ENCODE measurements at regions not wholly inside any gene's neighbourhood (a gene's known extent, or its start where the extent isn't known, plus 50 kb on each side); places are given as distances from the start of the nearest gene placed in this dataset.

- Histone ChIP-seq H3K4me1 (ENCODE audit: insufficient read depth, low read length, poor library complexity, severe bottlenecking) (no peaks in the 10 kb centered on the region), H3K36me3 (ENCODE audit: insufficient read depth, low read length) (no peaks in the 10 kb centered on the region), H3F3A (ENCODE audit: low read depth) (no peaks in the 10 kb centered on the region), H2AFZ (ENCODE audit: low read length) (no peak overlapping the region), H3K27me3 (ENCODE audit: insufficient read depth, low read length, poor library complexity, severe bottlenecking) (no peaks in the 10 kb centered on the region), H3K4me2 (ENCODE audit: low read depth, low read length, poor library complexity, severe bottlenecking) (no peak overlapping the region), H3K9me3 (ENCODE audit: insufficient read depth, low read depth, low read length) (no peaks in the 10 kb centered on the region), H3K9ac (ENCODE audit: low read depth, low read length, poor library complexity, severe bottlenecking) (no peak overlapping the region), H3K9me2 (replicated peaks; ENCODE audit: low read depth, low read length) (no peaks in the 10 kb centered on the region), H4K20me1 (ENCODE audit: insufficient read depth, low read length, poor library complexity, severe bottlenecking) (no peaks in the 10 kb centered on the region), H3K4me3 (ENCODE audit: low read length, poor library complexity, severe bottlenecking) (no peak overlapping the region), H3K79me2 (ENCODE audit: insufficient read depth, low read length) (no peaks in the 10 kb centered on the region)
- TF ChIP-seq EZH2phosphoT487 (IDR thresholded peaks at IDR 0.05; ENCODE audit: borderline replicate concordance) (no peak), CTCF (conservative IDR thresholded peaks at IDR 0.05; ENCODE audit: low read length) (no peak)
Measured at GRCh38 chrX:42090395-42090794, 167.0 kb upstream of the CASK start.

- no peaks in the 10 kb centered on the region for H3K4me1 ChIP-seq (ENCODE audit: insufficient read depth, low read length, poor library complexity, severe bottlenecking)
- no peak overlapping the region for H3K9ac ChIP-seq (ENCODE audit: low read depth, low read length, poor library complexity, severe bottlenecking)
- H2AFZ ChIP-seq (ENCODE audit: low read length): no peak overlapping the region
- H4K20me1 ChIP-seq (ENCODE audit: insufficient read depth, low read length, poor library complexity, severe bottlenecking): no peaks in the 10 kb centered on the region
- no peak overlapping the region for H3K4me3 ChIP-seq (ENCODE audit: low read length, poor library complexity, severe bottlenecking)
- H3K79me2 ChIP-seq (ENCODE audit: insufficient read depth, low read length): no peaks in the 10 kb centered on the region
- no peaks in the 10 kb centered on the region for H3K9me3 ChIP-seq (ENCODE audit: insufficient read depth, low read depth, low read length)
- H3K36me3 ChIP-seq (ENCODE audit: insufficient read depth, low read length): no peaks in the 10 kb centered on the region
- H3K4me2 ChIP-seq (ENCODE audit: low read depth, low read length, poor library complexity, severe bottlenecking): no peak overlapping the region
- H3K9me2 ChIP-seq (replicated peaks; ENCODE audit: low read depth, low read length): no peaks in the 10 kb centered on the region
- TF ChIP-seq CTCF (conservative IDR thresholded peaks at IDR 0.05; ENCODE audit: low read length) (no peak), EZH2phosphoT487 (IDR thresholded peaks at IDR 0.05; ENCODE audit: borderline replicate concordance) (no peak)
- H3F3A ChIP-seq (ENCODE audit: low read depth): no peaks in the 10 kb centered on the region
- no peaks in the 10 kb centered on the region for H3K27me3 ChIP-seq (ENCODE audit: insufficient read depth, low read length, poor library complexity, severe bottlenecking)
Measured at GRCh38 chrX:42089031-42089430, 165.7 kb upstream of the CASK start.

GRCh38 chrX:42087960-42088359, 164.6 kb upstream of the CASK start:
- TF ChIP-seq EZH2phosphoT487 (IDR thresholded peaks at IDR 0.05; ENCODE audit: borderline replicate concordance) (no peak), CTCF (conservative IDR thresholded peaks at IDR 0.05; ENCODE audit: low read length) (peak; percentile 42)
- no peak overlapping the region for H3K4me2 ChIP-seq (ENCODE audit: low read depth, low read length, poor library complexity, severe bottlenecking)
- no peaks in the 10 kb centered on the region for H3K36me3 ChIP-seq (ENCODE audit: insufficient read depth, low read length)
- H3K9me3 ChIP-seq (ENCODE audit: insufficient read depth, low read depth, low read length): no peaks in the 10 kb centered on the region
- H3K9me2 ChIP-seq (replicated peaks; ENCODE audit: low read depth, low read length): no peaks in the 10 kb centered on the region
- H2AFZ ChIP-seq (ENCODE audit: low read length): no peak overlapping the region
- H3K4me1 ChIP-seq (ENCODE audit: insufficient read depth, low read length, poor library complexity, severe bottlenecking): no peaks in the 10 kb centered on the region
- no peak overlapping the region for H3K4me3 ChIP-seq (ENCODE audit: low read length, poor library complexity, severe bottlenecking)
- no peaks in the 10 kb centered on the region for H3K27me3 ChIP-seq (ENCODE audit: insufficient read depth, low read length, poor library complexity, severe bottlenecking)
- H3K79me2 ChIP-seq (ENCODE audit: insufficient read depth, low read length): no peaks in the 10 kb centered on the region
- no peak overlapping the region for H3K9ac ChIP-seq (ENCODE audit: low read depth, low read length, poor library complexity, severe bottlenecking)
- no peaks in the 10 kb centered on the region for H3F3A ChIP-seq (ENCODE audit: low read depth)
- no peaks in the 10 kb centered on the region for H4K20me1 ChIP-seq (ENCODE audit: insufficient read depth, low read length, poor library complexity, severe bottlenecking)

Measured in Loucy (cell line).